HG02678 (cell line): ENCODE measurements at regions not wholly inside any gene's neighbourhood (a gene's known extent, or its start where the extent isn't known, plus 50 kb on each side); places are given as distances from the start of the nearest gene placed in this dataset.
"Not testable (repeated sequence)": the region's sequence is repeated elsewhere in the genome, so short reads cannot be mapped to it uniquely, and the experiment has no call there.

Source experiments
- ATAC-seq: cut with Tn5 transposase; IDR thresholded peaks from one replicate; pipeline ENCODE4 v1.9.1; 2021; ENCODE audit warnings: mild to moderate bottlenecking, moderate library complexity; ENCODE audit not compliant: unreplicated experiment

DNA sequence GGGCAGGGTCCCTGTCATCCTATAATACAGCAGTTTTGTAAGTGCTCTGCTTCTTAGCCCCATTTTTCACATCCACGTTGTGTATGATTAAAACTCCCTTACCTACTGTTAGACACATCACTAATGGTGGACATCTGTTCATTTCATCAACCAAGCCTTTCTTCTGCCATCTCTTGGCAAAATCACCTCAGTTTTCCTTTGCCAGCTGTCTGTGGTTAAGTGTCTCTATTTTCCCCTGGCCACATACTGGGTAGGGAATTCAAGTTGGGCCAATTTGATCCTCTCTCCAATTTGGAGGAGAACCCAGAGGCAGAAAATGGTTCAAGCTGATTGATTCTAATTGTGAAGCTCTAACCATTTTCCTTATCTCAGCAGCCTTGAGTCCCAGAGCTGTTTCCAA, 436.1 kb downstream of the PCDH7 start:
- ATAC-seq: no peak

DNA sequence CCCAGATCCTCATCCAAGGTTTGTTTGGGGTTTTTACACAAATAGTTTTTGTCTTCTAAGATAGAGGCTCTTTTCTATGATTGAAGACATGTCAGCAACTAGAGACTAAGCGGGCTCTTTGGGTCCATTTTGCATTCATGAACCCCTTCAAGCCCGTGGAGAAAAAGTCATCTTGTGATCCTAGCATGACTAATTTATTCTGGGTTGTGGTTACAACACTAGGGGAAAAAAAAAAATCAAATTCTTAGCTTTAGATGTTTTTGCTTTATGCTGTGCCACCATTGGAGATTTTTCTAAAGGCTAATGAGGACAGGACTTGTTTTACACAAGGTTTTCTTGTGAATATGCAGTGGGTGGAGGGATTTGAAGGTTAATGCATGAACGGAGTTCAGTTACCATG, 440.0 kb downstream of the PCDH7 start:
- no peak for ATAC-seq

DNA sequence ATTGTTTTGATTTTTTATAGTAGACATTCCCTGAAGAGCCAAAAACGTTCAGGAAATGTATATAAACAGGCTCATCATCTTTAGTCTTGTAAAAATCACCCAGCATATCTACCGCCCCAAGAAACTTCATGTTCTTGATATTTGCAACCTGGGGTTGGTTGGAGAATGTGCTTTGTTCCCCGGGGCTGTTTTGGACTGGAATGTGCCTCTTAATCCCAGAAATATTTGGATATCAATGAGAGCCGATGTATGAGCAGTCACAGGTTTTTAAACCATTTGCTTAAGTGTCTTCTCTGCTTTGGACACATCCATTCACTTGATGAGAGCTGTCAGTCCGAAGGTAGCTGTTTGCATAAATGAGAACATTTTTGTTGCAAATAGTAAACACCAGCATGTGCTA, 449.7 kb downstream of the PCDH7 start:
- no peak for ATAC-seq

DNA sequence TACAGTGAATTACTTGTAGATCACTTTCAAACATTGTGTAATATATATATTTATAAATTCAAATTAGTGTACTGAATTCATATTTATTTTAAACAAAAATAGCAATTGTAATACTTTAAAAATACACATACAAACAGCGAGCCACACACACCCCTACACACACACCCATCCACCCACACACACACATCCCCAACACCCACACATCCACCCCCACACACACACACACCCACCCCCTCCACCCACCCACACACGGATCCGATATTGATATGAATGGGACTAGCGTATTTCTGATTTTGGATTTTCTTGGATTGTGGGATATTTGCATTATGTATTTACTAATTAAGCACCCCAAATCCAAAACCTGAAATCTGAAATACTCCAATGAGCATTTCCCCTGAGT, 451.2 kb downstream of the PCDH7 start:
- ATAC-seq: no peak

DNA sequence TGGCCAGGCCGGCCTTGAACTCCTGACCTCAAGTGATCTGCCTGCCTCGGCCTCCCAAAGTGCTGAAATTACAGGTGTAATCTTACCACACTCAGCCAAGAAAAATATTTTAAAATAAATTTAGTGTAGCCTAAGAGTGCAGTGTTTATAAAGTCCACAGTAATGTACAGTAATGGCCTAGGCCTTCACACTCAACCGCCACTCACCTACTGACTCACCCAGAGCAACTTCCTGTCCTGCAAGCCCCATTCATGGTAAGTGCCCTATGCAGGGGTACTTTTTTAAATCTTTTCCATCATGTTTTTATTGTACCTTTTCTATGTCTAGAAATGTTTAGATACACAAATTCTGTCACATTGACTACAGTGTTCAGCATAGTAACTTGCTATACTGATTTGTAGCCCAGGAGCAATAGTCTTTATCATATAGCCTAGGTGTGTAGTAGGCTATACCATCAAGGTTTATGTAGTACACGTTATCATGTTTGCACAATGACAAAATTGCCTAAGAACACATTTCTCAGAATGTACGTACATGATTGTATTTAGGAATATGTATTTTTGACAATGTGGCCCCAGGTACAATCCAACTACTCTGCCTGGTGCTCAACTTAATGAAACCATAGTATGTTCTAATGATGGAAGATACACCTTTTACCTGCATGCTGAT, 455.2 kb downstream of the PCDH7 start:
- ATAC-seq: no peak

DNA sequence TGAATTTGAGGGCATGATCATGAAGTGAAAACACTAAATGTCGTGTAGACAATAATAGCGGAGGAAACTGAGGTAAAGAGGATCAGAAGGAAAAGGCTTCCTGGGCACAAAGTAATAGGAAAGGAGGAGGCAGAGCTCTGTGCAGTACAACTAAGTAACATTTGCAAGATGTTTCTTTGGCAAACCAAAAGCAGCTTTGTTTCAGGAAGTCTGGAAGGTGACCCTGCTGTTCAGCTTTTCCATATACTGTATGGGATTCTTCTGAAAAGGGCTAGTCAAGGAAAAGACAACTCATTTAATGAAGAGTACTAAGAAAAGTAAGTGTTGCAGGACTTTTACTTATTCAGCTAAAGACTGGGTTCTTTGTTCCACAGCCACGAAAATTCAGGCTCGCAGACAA, 463.1 kb downstream of the PCDH7 start:
- no peak for ATAC-seq

DNA sequence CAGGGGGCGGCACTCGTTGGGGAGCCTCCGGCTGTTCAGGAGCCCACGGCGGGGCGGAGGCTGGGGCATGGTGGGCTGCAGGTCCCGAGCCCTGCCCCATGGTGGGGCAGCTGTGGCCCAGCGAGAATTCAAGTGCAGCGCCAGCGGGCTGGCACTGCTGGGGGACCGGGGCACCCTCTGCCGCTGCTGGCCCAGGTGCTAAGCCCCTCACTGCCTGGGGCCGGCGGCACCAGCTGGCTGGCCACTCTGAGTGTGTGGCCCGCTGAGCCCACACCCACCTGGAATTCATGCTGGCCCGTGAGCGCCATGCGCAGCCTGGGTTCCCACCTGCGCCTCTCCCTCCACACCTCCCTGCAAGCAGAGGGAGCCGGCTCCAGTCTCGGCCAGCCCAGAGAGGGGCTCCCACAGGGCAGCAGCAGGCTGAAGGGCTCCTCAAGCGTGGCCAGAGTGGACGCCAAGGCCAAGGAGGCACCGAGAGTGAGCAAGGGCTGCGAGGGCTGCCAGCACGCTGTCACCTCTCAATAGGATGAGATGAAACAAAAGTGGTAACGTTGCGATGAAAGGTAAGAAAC, 464.9 kb downstream of the PCDH7 start:
- ATAC-seq: no peak

DNA sequence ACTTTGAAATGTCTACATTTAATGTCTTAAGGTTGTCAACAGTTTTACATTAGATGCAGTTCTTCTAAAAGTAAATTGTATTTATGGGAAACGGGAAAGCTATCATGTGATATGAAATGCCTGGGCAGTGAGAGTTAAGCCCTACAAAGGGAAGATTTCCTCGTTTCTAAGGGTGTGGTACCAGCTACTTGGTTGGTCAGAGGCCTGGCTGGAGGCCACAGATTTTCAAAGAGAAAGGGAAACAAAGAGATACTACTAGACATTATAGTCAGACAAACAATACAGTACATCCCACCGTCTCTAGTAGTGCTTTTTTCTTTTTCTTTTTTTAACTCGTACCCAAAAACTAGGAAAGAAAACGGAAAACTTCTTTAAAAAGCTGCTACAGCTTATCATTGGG, 467.8 kb downstream of the PCDH7 start:
- ATAC-seq: no peak

DNA sequence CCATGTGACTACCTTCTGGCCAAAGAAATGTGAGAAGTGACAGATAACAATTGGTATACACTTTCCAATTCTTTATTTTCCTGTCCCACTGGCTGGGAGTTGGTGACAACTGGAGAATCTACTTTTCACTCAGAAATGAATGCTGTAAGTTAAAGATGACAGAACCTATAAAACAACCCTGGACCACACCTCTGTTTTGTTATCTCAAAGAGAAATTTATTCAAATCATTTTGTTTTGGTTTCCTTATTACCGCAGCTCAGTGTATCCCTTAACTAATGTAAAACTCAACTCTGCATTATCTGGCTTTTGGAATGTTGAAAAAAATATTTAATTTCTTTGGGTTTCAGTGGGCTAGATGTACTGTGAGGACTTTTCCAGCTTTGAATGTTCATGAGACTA, 469.8 kb downstream of the PCDH7 start:
- ATAC-seq: no peak

DNA sequence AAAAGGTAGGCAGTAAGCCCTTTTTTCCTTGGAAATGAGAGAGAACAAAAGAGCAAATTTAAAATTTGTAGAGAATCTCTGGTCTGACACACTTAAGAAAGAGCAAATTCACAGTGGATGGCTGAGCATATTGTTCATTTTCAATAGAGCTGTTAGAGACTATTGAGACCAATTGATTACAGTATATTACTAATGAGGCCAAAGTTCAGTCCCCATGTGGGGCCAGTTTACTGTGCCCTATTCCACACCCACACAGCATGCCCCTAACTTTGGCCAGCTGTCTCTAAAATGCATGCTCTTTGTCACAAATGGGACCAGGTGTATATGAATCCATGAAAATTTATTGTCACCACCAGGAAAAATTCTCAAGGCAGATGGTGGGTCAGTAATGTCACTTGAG, 470.5 kb downstream of the PCDH7 start:
- no peak for ATAC-seq

DNA sequence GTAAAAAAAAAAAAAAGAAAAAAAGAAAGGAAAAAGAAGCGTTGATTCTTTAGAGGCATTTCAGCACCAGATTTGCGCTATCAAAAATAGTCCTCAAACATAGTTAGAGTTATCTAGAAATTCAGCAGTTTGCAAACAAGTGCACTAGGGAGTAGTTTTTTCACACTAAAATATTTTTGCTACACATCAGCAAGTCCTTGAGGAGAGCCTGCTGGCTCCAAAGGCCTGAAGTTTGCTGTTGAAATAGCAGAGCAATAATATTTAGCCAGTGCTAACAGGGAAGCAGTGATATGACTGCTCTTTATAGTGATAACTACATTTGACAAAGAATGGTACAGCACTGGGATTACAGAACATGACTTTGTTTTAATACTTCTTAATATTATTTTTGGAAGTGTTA, 472.2 kb downstream of the PCDH7 start:
- no peak for ATAC-seq

DNA sequence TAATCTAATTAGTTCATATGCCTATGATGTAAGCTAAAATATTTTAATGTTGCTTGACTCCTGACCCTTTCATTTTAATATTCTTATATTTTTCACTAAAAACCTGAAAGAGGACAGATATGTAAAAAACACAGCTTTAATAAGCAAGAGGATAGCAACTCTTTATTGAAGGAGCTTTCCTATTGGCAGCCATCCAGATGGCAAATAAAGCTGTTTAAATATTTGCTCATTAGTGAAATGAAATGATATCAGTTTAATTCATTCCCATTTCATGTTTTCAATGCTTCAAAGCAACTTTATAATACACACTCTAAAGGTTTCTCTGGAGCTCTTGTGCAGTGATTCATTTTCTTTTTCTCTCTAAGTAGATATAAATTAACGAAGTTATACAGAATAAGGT, 473.4 kb downstream of the PCDH7 start:
- ATAC-seq: no peak

DNA sequence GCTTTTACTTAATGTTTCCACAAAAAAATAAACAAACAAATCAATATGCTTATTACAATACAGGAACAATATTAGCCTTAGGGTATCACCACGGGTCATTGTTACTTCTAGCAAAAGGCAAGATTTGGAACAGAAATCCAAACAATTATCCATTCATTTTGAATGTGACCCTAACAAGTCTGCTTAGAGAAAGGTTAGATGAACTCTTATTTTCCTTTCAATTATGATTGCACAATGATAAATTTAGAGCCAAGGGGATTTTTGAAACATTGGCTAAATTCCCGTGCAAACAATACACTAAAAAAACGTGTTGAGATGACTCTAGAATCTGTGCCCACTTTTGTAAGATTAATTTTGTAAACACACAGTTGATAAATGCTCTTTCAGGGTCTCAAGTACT, 474.7 kb downstream of the PCDH7 start:
- no peak for ATAC-seq

DNA sequence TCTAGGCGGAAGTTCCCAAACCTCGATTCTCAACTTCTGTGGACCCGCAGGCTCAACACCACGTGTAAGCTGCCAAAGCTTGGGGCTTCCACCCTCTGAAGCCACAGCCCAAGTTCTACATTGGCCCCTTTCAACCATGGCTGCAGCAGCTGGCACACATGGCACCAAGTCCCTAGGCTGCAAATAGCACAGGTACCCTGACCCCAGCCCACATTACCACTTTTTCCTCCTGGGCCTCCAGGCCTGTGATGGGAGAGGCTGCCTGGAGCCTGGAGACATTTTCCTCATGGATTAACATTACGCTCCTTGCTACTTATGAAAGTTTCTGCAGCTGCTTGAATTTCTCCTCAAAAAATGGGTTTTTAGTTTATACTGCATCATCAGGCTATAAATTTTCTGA, 479.5 kb downstream of the PCDH7 start:
- ATAC-seq: no peak

DNA sequence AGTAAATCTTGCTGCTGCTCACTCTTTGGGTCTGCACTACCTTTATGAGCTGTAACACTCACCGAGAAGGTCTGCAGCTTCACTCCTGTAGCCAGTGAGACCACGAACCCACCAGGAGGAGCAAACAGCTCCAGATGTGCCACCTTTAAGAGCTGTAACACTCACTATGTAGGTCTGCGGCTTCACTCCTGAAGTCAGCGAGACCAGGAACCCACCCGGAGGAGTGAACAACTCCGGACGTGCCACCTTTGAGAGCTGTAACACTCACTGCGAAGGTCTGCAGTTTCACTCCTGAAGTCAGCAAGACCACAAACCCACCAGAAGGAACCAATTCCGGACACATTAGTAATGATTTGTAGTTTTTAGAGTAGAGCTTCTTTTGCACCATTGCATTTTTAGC, 481.9 kb downstream of the PCDH7 start:
- ATAC-seq: not testable (repeated sequence)

DNA sequence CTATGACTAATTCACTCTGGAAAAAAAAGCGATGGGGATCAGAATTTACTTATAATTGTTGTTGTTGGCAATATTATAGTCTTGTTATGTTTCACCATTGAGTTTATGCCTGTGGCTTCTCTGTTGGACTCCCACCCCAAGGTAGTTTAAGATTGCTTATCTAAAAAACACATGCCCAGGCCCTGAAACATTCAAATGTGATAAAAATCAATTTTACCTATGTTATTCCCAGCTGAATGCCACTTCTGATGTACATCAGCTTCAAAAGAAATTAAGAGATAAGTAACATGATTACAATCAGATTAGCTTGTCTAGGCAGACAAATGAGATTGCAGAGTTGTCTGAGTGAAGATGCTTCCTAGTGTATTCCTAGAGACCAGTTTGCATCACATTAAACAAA, 484.7 kb downstream of the PCDH7 start:
- ATAC-seq: no peak

DNA sequence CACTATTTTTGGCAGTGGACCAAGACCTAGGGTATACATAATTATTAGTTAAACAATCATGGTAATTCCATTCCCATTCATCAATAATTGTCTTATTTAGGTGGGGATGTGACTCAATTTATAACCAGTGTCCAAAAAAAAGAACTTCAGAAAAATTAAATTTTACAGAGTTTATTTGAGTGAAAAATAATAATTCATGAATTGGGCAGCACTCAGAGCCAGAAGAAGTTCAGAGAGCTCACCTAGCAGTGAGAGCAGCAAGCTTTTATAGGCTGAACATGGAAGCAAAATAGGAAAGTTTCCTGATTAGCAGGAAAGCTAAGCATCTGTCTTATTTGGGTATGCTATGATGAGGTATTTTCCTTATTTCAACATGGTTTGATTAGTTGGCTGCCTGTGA, 500.8 kb downstream of the PCDH7 start:
- no peak for ATAC-seq

DNA sequence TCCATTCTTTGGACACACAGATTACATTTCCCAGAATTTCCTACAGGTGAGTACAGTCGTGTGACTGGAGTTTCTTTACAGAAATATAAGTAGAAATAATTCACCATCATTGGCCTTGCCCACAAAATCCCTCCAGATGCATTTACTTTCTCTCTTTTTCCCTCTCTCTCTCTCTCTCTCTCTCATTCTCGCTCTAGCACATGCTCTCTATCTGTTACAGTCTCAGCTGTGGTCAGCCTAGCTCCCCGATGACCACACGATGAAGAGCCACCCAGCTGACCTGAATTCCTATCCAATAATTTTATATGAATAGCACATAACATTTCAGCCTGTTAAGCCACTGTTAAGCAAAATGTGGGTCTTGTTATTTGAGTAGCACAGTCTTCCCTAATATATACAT, 507.9 kb downstream of the PCDH7 start:
- ATAC-seq: no peak

DNA sequence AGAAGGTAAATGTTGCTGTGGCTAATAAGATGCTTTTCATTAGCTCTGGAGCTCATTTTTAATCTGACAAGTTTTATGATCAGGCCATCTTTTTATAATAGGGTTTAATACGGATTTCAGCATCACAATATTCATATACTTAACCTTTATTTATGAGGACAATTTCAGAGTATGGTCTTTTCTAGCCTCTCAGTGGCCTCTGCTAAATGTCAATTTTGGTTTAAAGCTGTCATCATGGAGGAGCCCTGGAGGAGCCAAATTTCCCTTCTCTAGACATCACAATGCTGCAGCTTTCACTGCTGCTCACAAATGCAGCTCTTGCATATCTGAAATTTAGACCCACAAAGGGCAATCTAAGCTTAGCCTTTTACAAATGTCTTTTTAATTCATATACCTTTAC, 510.4 kb downstream of the PCDH7 start:
- no peak for ATAC-seq

DNA sequence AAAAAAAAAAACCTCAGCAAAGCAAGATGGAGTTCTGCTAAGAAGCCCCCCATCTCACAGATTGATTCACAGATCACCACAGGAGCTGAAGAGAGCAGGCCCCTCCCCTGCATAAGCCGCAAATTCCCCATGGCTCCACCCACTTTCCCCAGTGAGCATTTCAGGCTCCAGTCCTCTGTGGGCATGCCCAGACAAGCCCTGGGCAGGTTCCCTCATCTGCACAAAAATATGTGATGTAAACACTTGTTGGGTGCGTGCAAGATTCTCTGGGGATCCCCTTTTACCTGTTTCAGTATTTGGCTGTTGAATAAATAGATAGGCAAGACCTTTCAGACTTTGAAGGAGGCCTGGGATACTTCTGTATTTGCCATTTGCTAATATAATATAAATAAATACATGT, 514.3 kb downstream of the PCDH7 start:
- no peak for ATAC-seq

DNA sequence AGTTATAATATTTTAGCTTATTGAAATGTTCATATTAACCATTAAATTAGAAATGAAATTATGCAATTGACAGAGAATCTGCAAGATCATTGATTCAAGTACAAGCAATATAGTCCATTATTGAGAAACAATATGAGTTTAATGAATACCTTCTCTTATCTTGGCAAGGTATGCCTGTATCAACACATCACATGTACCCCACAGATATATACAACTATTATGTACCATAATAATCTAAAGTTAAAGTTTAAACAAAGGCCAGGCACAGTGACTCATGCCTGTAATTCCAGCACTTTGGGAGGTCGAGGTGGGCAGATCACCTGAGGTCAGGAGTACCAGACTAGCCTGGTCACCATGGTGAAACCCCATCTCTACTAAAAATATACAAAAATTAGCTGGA, 514.7 kb downstream of the PCDH7 start:
- ATAC-seq: no peak

DNA sequence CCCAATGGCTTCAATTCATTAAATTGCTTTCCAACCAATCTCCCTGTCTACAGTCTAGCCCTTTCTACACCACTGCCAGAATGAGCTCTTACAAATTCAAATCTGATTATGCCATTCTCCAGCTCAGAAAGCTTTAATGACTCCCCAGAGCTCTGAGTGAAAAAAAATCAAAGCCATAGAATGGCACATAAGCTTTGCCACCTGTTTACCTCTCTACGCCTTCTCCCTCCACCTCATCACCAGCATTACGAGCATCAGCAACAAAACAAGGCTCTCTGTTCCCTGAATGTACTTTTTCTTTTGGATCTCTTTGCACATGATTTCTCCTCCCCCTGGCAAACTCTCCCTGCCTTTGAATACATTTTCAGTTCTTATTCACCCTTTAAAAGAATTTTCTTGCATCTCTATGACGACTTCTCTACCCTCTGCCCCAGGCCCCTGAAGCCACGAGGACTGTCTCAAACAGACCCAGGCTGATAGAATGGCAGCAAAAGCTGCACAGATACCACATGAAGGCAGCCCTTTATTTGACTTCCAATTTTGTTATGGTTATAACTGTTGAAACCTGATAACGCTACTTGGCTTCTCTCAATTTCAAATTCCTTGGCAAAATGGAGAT, 516.0 kb downstream of the PCDH7 start:
- ATAC-seq: no peak

DNA sequence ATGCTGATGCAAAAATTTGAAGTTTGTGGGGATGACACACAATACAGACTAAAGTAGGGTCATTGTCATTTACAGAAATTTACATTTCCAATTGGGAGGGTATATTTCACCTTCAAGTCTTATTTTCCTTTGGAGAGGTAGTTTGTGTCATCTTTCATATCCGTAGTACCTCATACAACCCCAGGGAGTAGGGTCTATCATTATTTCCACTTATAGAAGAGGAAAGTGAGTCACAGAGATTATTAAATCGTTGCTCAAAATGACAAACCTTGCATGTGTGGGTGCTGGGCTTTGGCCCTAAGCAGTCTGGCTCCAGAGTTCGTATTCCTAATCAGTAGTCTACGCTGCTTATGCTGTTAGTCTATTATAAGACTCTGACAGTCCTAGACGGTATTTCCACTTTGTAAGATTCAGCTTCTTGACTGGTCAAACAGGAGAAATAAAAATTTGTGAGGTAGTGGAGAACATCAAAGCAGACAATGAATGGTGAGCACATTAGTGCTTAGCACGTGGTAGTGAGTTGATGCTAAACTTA, 516.5 kb downstream of the PCDH7 start:
- no peak for ATAC-seq
